ENCODE measurements at regions not wholly inside any gene's neighbourhood (a gene's known extent, or its start where the extent isn't known, plus 50 kb on each side); places are given as distances from the start of the nearest gene placed in this dataset.

DNA sequence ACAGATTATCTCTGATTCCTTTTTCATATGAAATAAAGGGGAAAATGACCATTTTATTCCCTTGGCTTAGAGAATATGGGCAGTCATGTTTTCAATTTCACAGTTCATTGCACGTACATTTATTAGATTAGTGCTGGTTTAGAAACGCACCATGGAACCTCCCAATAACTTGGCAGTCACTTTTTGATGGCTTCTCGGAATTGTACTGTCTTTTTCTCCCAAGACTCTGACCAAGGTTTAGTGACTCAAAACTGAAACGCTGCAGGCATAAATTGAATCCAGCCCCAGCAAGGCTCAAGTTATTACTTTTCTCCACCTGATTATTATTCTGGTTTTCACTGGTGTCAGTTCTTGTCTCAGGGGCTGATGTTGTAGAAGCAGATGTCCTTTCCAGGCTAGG lies 55.6 kb upstream of the EGFLAM start:
- TF ChIP-seq, protein P1, sequence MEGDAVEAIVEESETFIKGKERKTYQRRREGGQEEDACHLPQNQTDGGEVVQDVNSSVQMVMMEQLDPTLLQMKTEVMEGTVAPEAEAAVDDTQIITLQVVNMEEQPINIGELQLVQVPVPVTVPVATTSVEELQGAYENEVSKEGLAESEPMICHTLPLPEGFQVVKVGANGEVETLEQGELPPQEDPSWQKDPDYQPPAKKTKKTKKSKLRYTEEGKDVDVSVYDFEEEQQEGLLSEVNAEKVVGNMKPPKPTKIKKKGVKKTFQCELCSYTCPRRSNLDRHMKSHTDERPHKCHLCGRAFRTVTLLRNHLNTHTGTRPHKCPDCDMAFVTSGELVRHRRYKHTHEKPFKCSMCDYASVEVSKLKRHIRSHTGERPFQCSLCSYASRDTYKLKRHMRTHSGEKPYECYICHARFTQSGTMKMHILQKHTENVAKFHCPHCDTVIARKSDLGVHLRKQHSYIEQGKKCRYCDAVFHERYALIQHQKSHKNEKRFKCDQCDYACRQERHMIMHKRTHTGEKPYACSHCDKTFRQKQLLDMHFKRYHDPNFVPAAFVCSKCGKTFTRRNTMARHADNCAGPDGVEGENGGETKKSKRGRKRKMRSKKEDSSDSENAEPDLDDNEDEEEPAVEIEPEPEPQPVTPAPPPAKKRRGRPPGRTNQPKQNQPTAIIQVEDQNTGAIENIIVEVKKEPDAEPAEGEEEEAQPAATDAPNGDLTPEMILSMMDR (IDR thresholded peaks at IDR 0.05) = no peak
- no peak for TF ChIP-seq POLR2A (IDR thresholded peaks at IDR 0.05)
